ENCODE measurements at regions not wholly inside any gene's neighbourhood (a gene's known extent, or its start where the extent isn't known, plus 50 kb on each side); places are given as distances from the start of the nearest gene placed in this dataset.

GRCh38 chr9:107422189-107423185 lies 67.1 kb downstream of the KLF4 start:
- peaks cover 0 to 9% of the 10 kb centered on the region in 2 donors for H3K4me1 ChIP-seq (ENCODE audit: control insufficient read depth in 1 of 2, low read depth in 2 of 2)
- no peak overlapping the region for H3K4me3 ChIP-seq
- no peak for ATAC-seq (ENCODE audit: insufficient number of reproducible peaks, low FRiP score, low read depth)
- H3K27ac ChIP-seq = no peak overlapping the region
- peak; percentile 23 for TF ChIP-seq CTCF (IDR thresholded peaks at IDR 0.05)
- H3K9me3 ChIP-seq = no peaks in the 10 kb centered on the region
- no peaks in the 10 kb centered on the region for H3K27me3 ChIP-seq (replicated peaks; ENCODE audit: insufficient read depth)
- no peak for DNase-seq (ENCODE audit: low spot score)
- H3K36me3 ChIP-seq = no peaks in the 10 kb centered on the region

- ATAC-seq (ENCODE audit: insufficient number of reproducible peaks, low FRiP score, low read depth) (no peak), DNase-seq (ENCODE audit: low spot score) (no peak)
- H3K36me3 ChIP-seq = no peaks in the 10 kb centered on the region
- H3K4me1 ChIP-seq (ENCODE audit: control insufficient read depth in 1 of 2, low read depth in 2 of 2) = no peaks in the 10 kb centered on the region
- no peaks in the 10 kb centered on the region for H3K9me3 ChIP-seq
- H3K4me3 ChIP-seq = no peak overlapping the region
- no peak overlapping the region for H3K27ac ChIP-seq
- TF ChIP-seq CTCF (IDR thresholded peaks at IDR 0.05) = no peak
- no peaks in the 10 kb centered on the region for H3K27me3 ChIP-seq (replicated peaks; ENCODE audit: insufficient read depth)
Measured at GRCh38 chr9:107410420-107410819, 79.1 kb downstream of the KLF4 start.

GRCh38 chr9:107409581-107410389 lies 79.8 kb downstream of the KLF4 start:
- DNase-seq (ENCODE audit: low spot score) (no peak), ATAC-seq (ENCODE audit: insufficient number of reproducible peaks, low FRiP score, low read depth) (no peak)
- no peak for TF ChIP-seq CTCF (IDR thresholded peaks at IDR 0.05)
- no peak overlapping the region for H3K4me3 ChIP-seq
- no peaks in the 10 kb centered on the region for H3K27me3 ChIP-seq (replicated peaks; ENCODE audit: insufficient read depth)
- H3K27ac ChIP-seq = no peak overlapping the region
- no peaks in the 10 kb centered on the region for H3K4me1 ChIP-seq (ENCODE audit: control insufficient read depth in 1 of 2, low read depth in 2 of 2)
- no peaks in the 10 kb centered on the region for H3K36me3 ChIP-seq
- no peaks in the 10 kb centered on the region for H3K9me3 ChIP-seq

GRCh38 chr9:107407675-107408074 lies 81.9 kb downstream of the KLF4 start:
- no peak overlapping the region for H3K27ac ChIP-seq
- H3K36me3 ChIP-seq = no peaks in the 10 kb centered on the region
- no peak overlapping the region for H3K4me3 ChIP-seq
- H3K9me3 ChIP-seq = no peaks in the 10 kb centered on the region
- DNase-seq (ENCODE audit: low spot score) = no peak
- H3K27me3 ChIP-seq (replicated peaks; ENCODE audit: insufficient read depth) = no peaks in the 10 kb centered on the region
- H3K4me1 ChIP-seq (ENCODE audit: control insufficient read depth in 1 of 2, low read depth in 2 of 2) = no peaks in the 10 kb centered on the region
- no peak for TF ChIP-seq CTCF (IDR thresholded peaks at IDR 0.05)
- ATAC-seq (ENCODE audit: insufficient number of reproducible peaks, low FRiP score, low read depth) = no peak

- TF ChIP-seq CTCF (IDR thresholded peaks at IDR 0.05) = no peak
- H3K27me3 ChIP-seq (replicated peaks; ENCODE audit: insufficient read depth) = no peaks in the 10 kb centered on the region
- H3K4me3 ChIP-seq = no peak overlapping the region
- H3K36me3 ChIP-seq = no peaks in the 10 kb centered on the region
- DNase-seq (ENCODE audit: low spot score) = no peak
- ATAC-seq (ENCODE audit: insufficient number of reproducible peaks, low FRiP score, low read depth) = no peak
- H3K4me1 ChIP-seq (ENCODE audit: control insufficient read depth in 1 of 2, low read depth in 2 of 2) = no peaks in the 10 kb centered on the region
- H3K27ac ChIP-seq = no peak overlapping the region
- H3K9me3 ChIP-seq = no peaks in the 10 kb centered on the region
Measured at GRCh38 chr9:107405511-107405910, 84.1 kb downstream of the KLF4 start.
